OCI-LY7 (cell line): ENCODE measurements at regions not wholly inside any gene's neighbourhood (a gene's known extent, or its start where the extent isn't known, plus 50 kb on each side); places are given as distances from the start of the nearest gene placed in this dataset.

ENCODE experiments used
- BruUV-seq: library from RNA; stranded (reverse); fragments of 400-500 nt; replicated peaks from 2 replicates; lab custom pipeline; 2021; lab: Mats Ljungman, UMichigan
- CTCF ChIA-PET: fragments of 300-600 bp; sonication (Branson Sonifier 250); formaldehyde crosslinking; loops from one replicate; lab custom pipeline; 2022; ENCODE audit warnings: antibody characterized with exemption; ENCODE audit not compliant: unreplicated experiment; lab: Charles Lee
- POLR2A ChIA-PET: fragments of 300-600 bp; sonication (Branson Sonifier 250); formaldehyde crosslinking; loops from one replicate; lab custom pipeline; 2022; ENCODE audit warnings: antibody characterized with exemption; lab: Charles Lee
- DNase-seq: peaks from one replicate; pipeline ENCODE4 v3.0.0-alpha.2; 2015; ENCODE audit warnings: low spot score
- H2AFZ ChIP-seq: fragments of 200-600 bp; sonication (generic), shearing (Covaris generic); 2 replicates; pipeline ENCODE4 v1.6.1; 2014; ENCODE audit warnings: mild to moderate bottlenecking, antibody characterized with exemption, low read length, moderate library complexity
- H3K27ac ChIP-seq: fragments of 200-600 bp; sonication (generic); 2 replicates; pipeline ENCODE4 v1.5.1; 2014; ENCODE audit warnings: mixed run types, low read depth, mild to moderate bottlenecking, moderate library complexity, low read length, inconsistent platforms; ENCODE audit not compliant: poor library complexity, severe bottlenecking
- H3K36me3 ChIP-seq: fragments of 200-600 bp; sonication (generic); 2 replicates; pipeline ENCODE4 v1.6.1; 2014; ENCODE audit warnings: mild to moderate bottlenecking, antibody characterized with exemption, low read length, moderate library complexity, mixed read lengths; ENCODE audit not compliant: insufficient read depth
- H3K4me1 ChIP-seq: fragments of 200-600 bp; sonication (generic); 2 replicates; pipeline ENCODE4 v1.5.1; 2014; ENCODE audit warnings: mild to moderate bottlenecking, low read length; ENCODE audit not compliant: insufficient read depth, poor library complexity, severe bottlenecking
- H3K4me2 ChIP-seq: fragments of 200-600 bp; sonication (generic); 2 replicates; pipeline ENCODE4 v1.6.1; 2014; ENCODE audit warnings: mild to moderate bottlenecking, low read length
- H3K4me3 ChIP-seq: fragments of 200-600 bp; sonication (generic); 2 replicates; pipeline ENCODE4 v1.5.1; 2014; ENCODE audit warnings: mild to moderate bottlenecking, low read depth, low read length; ENCODE audit not compliant: poor library complexity, severe bottlenecking
- H3K79me2 ChIP-seq: fragments of 200-600 bp; sonication (generic); 2 replicates; pipeline ENCODE4 v1.6.1; 2016; ENCODE audit warnings: low read depth, mild to moderate bottlenecking, low read length, moderate library complexity, mixed read lengths; ENCODE audit not compliant: insufficient read depth
- H3K9me2 ChIP-seq: fragments of 200-600 bp; sonication (generic); 2 replicates; pipeline ENCODE4 v1.6.1; 2016; ENCODE audit warnings: mild to moderate bottlenecking, low read length, mixed read lengths; ENCODE audit not compliant: insufficient read depth
- H3K9me3 ChIP-seq: fragments of 200-600 bp; sonication (generic); 2 replicates; pipeline ENCODE4 v1.6.1; 2014; ENCODE audit warnings: mild to moderate bottlenecking, mixed run types, low read length, mixed read lengths
- H4K20me1 ChIP-seq: fragments of 200-600 bp; sonication (generic); 2 replicates; pipeline ENCODE4 v1.6.1; 2014; ENCODE audit warnings: mild to moderate bottlenecking, antibody characterized with exemption, low read length, moderate library complexity, mixed read lengths; ENCODE audit not compliant: insufficient read depth
- CTCF ChIP-seq: fragments of 200-600 bp; sonication (generic); conservative IDR thresholded peaks from 2 replicates; pipeline ENCODE4 v1.5.1; 2014; ENCODE audit warnings: mild to moderate bottlenecking, antibody characterized with exemption, low read length, moderate library complexity, mixed read lengths
- EZH2phosphoT487 ChIP-seq: fragments of 200-600 bp; sonication (generic); IDR thresholded peaks from 2 replicates; pipeline ENCODE4 v1.6.1; 2018; ENCODE audit warnings: low read depth, borderline replicate concordance, mild to moderate bottlenecking, mixed run types, antibody characterized with exemption, low read length, moderate library complexity, mixed read lengths
- intact Hi-C: fragments of 100-400 bp; cut with micrococcal nuclease; formaldehyde crosslinking; loops from one replicate; pipeline ENCODE4 v1.10.0; 2022; ENCODE audit not compliant: unreplicated experiment

- TF ChIP-seq EZH2phosphoT487 (no peak), CTCF (no peak)
- Histone ChIP-seq H4K20me1 (no peaks in the 10 kb centered on the region), H3K36me3 (no peaks in the 10 kb centered on the region), H3K79me2 (no peaks in the 10 kb centered on the region), H3K4me1 (no peaks in the 10 kb centered on the region), H3K27ac (no peak overlapping the region), H3K4me2 (no peak overlapping the region), H3K9me2 (no peaks in the 10 kb centered on the region), H3K9me3 (peaks cover 16% of the 10 kb centered on the region), H2AFZ (no peak overlapping the region), H3K4me3 (no peak overlapping the region)
- DNase-seq: no peak
- intact Hi-C loops: no loop called here
- POLR2A ChIA-PET: interaction anchor here (0.9 kb wide), 1 partner anchor 17 kb away, joined by 3 read pairs; no protein-coding TSS in a partner anchor
- CTCF ChIA-PET: no interaction called here
- BruUV-seq: no TSS peak
Measured at GRCh38 chr21:22342889-22343288, 1344.7 kb downstream of the NCAM2 start.

DNA sequence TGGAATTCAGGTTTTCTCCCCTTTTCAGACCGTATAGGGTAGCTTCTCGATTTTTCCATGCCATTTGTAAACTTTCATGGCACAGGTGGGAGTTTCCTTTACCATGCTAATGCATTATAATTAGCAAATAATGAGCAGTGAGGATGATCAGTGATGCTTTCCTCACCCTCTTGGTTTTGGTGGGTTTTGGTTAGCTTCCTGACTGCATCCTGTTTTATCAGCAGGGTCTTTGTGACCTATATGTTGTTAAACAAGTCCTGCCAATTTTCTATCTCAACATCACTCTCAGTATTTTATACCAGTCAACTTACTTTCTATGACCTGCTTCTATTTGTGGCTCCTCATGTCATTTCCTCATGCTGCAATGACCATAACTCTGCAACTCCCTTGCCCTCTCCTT is 1345.1 kb downstream of the NCAM2 start:
- no TSS peak for BruUV-seq
- no peaks in the 10 kb centered on the region for H3K79me2 ChIP-seq
- H3K9me2 ChIP-seq: no peaks in the 10 kb centered on the region
- intact Hi-C loops: no loop called here
- no peak overlapping the region for H3K27ac ChIP-seq
- H3K4me3 ChIP-seq: no peak overlapping the region
- H3K9me3 ChIP-seq: peaks cover 16% of the 10 kb centered on the region
- no peak overlapping the region for H2AFZ ChIP-seq
- no peak for TF ChIP-seq EZH2phosphoT487
- no peak for TF ChIP-seq CTCF
- no peaks in the 10 kb centered on the region for H3K4me1 ChIP-seq
- DNase-seq: no peak
- no peaks in the 10 kb centered on the region for H4K20me1 ChIP-seq
- no peaks in the 10 kb centered on the region for H3K36me3 ChIP-seq
- ChIA-PET CTCF (no interaction called here), POLR2A (interaction anchor here (0.9 kb wide), 1 partner anchor 16 kb away, joined by 3 read pairs; no protein-coding TSS in a partner anchor)
- no peak overlapping the region for H3K4me2 ChIP-seq

GRCh38 chr21:22343721-22344120 is 1345.5 kb downstream of the NCAM2 start:
- Histone ChIP-seq H3K27ac (no peak overlapping the region), H3K36me3 (no peaks in the 10 kb centered on the region), H3K4me1 (no peaks in the 10 kb centered on the region), H3K79me2 (no peaks in the 10 kb centered on the region), H2AFZ (no peak overlapping the region), H3K4me2 (no peak overlapping the region), H4K20me1 (no peaks in the 10 kb centered on the region), H3K4me3 (no peak overlapping the region), H3K9me3 (peaks cover 16% of the 10 kb centered on the region), H3K9me2 (no peaks in the 10 kb centered on the region)
- CTCF ChIA-PET: no interaction called here
- BruUV-seq: no TSS peak
- DNase-seq: no peak
- intact Hi-C loops: no loop called here
- TF ChIP-seq EZH2phosphoT487 (no peak), CTCF (no peak)
- POLR2A ChIA-PET: no interaction called here
